Left renal cortex interstitium (tissue), 4 donors: ENCODE measurements at regions not wholly inside any gene's neighbourhood (a gene's known extent, or its start where the extent isn't known, plus 50 kb on each side); places are given as distances from the start of the nearest gene placed in this dataset.

Experiments used
- DNase-seq, 4 donors: peaks; one replicate each; pipeline ENCODE4 v3.0.0-alpha.2; 2013; ENCODE audit warnings: low read depth in 4 of 4, low spot score in 2 of 4, missing footprints in 1 of 4

- no peak for DNase-seq
These were observed 745.4 kb downstream of the TECRL start for GRCh38 chr4:63663870-63664269.

- DNase-seq = no peak
These were observed 764.9 kb downstream of the TECRL start for GRCh38 chr4:63644396-63644795.

GRCh38 chr4:63637270-63637669, 772.0 kb downstream of the TECRL start:
- DNase-seq = no peak

- no peak for DNase-seq
These were observed 776.4 kb downstream of the TECRL start for GRCh38 chr4:63632858-63633257.

GRCh38 chr4:63620271-63620670, 789.0 kb downstream of the TECRL start:
- DNase-seq = no peak

GRCh38 chr4:63619771-63620170, 789.5 kb downstream of the TECRL start:
- no peak for DNase-seq

- DNase-seq = no peak
These were observed 790.1 kb downstream of the TECRL start for GRCh38 chr4:63618883-63619718.

GRCh38 chr4:63607169-63607872, 801.9 kb downstream of the TECRL start:
- no peak for DNase-seq

GRCh38 chr4:63589796-63590195, 819.5 kb downstream of the TECRL start:
- DNase-seq = no peak

GRCh38 chr4:63583561-63583960, 825.7 kb downstream of the TECRL start:
- no peak for DNase-seq

- no peak for DNase-seq
These were observed 826.2 kb downstream of the TECRL start for GRCh38 chr4:63583007-63583406.

- DNase-seq = no peak
These were observed 828.3 kb downstream of the TECRL start for GRCh38 chr4:63580796-63581475.

- DNase-seq = no peak
These were observed 830.9 kb downstream of the TECRL start for GRCh38 chr4:63578383-63578782.

- DNase-seq = no peak
These were observed 842.6 kb downstream of the TECRL start for GRCh38 chr4:63566658-63567057.

- DNase-seq = no peak
These were observed 845.8 kb downstream of the TECRL start for GRCh38 chr4:63563288-63564014.

- DNase-seq = no peak
These were observed 850.5 kb downstream of the TECRL start for GRCh38 chr4:63558709-63559108.

- no peak for DNase-seq
These were observed 852.9 kb downstream of the TECRL start for GRCh38 chr4:63556332-63556731.

- no peak for DNase-seq
These were observed 856.1 kb downstream of the TECRL start for GRCh38 chr4:63553123-63553522.

GRCh38 chr4:63541828-63542227, 867.4 kb downstream of the TECRL start:
- no peak for DNase-seq

GRCh38 chr4:63529581-63530337, 879.5 kb downstream of the TECRL start:
- DNase-seq = no peak
